ENCODE measurements at regions not wholly inside any gene's neighbourhood (a gene's known extent, or its start where the extent isn't known, plus 50 kb on each side); places are given as distances from the start of the nearest gene placed in this dataset.

DNA sequence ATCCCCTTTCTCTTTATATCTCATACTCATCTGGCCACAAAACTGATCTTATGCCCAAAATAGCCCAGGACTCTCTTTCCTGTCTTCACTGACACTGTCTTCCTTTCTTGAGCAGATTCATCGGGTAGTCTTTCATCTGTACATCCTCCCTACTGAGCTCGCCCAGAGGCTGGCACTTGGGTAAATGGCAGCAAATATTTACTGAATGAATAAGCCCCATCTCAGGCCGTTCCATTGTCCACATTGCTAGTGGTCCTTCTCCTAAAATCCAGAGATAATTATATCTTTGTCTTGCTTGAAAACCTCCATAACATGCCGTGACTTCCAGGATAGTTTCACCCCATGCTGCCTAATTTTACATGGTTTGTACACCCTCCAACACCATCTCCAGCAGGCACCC, 158.1 kb upstream of the SDK2 start:
- TF ChIP-seq FOXA1 (IDR thresholded peaks at IDR 0.05) = no peak
- no peak for TF ChIP-seq BHLHE40 (IDR thresholded peaks at IDR 0.05; ENCODE audit: borderline replicate concordance)
- no peak for TF ChIP-seq SP1 (IDR thresholded peaks at IDR 0.05)
- no peak for TF ChIP-seq ARNT (IDR thresholded peaks at IDR 0.05)
- no peak for TF ChIP-seq CTBP1 (IDR thresholded peaks at IDR 0.05; ENCODE audit: borderline replicate concordance)
- no peak for TF ChIP-seq TARDBP (IDR thresholded peaks at IDR 0.05)
- TF ChIP-seq FOXM1 (IDR thresholded peaks at IDR 0.05; ENCODE audit: borderline replicate concordance) = no peak
- no peak for TF ChIP-seq ELF4 (IDR thresholded peaks at IDR 0.05)
- TF ChIP-seq FOXK2 (IDR thresholded peaks at IDR 0.05) = no peak
- ChIA-PET POLR2A (no interaction called here), CTCF (no interaction called here)
- no peak for DNase-seq (ENCODE audit: extremely low spot score)

DNA sequence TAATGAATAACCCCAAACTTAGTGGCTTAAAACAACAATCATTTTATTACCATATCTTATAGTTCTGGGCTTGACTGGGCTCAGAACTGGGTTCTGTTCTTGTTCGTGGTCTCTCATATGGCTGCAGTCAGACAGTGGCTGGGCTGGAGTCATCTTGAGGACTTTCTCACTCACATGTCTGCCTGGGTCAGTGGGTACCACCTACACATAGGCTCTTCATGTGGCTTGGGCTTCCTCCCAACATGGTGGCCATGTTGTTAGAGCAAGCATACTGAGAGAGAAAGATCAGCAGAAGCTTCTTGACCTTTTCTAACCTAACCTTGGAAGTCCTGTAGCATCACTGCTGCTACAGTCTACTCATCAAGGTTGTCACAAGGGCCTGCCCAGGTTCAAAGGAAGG, 158.6 kb upstream of the SDK2 start:
- POLR2A ChIA-PET = no interaction called here
- TF ChIP-seq ELF4 (IDR thresholded peaks at IDR 0.05) (no peak), SUZ12 (IDR thresholded peaks at IDR 0.05) (no peak), BHLHE40 (IDR thresholded peaks at IDR 0.05; ENCODE audit: borderline replicate concordance) (no peak), HDGF (IDR thresholded peaks at IDR 0.05; ENCODE audit: borderline replicate concordance) (no peak), ARNT (IDR thresholded peaks at IDR 0.05) (no peak), FOXM1 (IDR thresholded peaks at IDR 0.05; ENCODE audit: borderline replicate concordance) (no peak)

DNA sequence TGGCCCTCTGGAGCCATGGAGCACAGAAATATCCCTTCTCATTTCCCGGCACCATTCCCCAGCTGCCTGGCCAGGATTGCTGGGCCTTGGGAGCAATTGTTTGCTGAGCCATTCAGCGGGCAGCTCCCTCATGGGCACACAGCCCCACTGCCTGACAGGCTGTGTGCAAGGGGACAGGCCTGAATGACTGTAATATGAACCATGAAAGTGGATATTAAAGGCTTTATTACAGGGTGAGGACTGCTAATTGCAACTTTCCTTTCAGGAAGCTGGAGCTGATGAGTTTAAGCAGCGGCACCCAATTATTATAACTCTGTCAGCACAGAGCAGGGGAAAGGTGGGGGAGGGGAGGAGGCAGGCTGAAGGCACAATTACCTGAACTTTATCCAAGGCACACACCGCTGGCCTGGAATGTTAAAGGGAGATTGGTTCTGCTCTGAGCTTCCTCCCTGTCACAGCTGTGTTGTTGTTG, 159.8 kb upstream of the SDK2 start:
- ChIA-PET POLR2A (no interaction called here), CTCF (no interaction called here)
- no peak for DNase-seq (ENCODE audit: extremely low spot score)
- TF ChIP-seq ARNT (IDR thresholded peaks at IDR 0.05) (no peak), TARDBP (IDR thresholded peaks at IDR 0.05) (no peak), FOXM1 (IDR thresholded peaks at IDR 0.05; ENCODE audit: borderline replicate concordance) (no peak), FOXA1 (IDR thresholded peaks at IDR 0.05) (no peak), SUZ12 (IDR thresholded peaks at IDR 0.05) (no peak), LEF1 (IDR thresholded peaks at IDR 0.05; ENCODE audit: borderline replicate concordance) (no peak), L3MBTL2 (conservative IDR thresholded peaks at IDR 0.05) (no peak), HDGF (IDR thresholded peaks at IDR 0.05; ENCODE audit: borderline replicate concordance) (no peak), NFRKB (IDR thresholded peaks at IDR 0.05) (no peak), CTBP1 (IDR thresholded peaks at IDR 0.05; ENCODE audit: borderline replicate concordance) (no peak), SP1 (IDR thresholded peaks at IDR 0.05) (no peak), ZNF384 (IDR thresholded peaks at IDR 0.05) (no peak), BHLHE40 (IDR thresholded peaks at IDR 0.05; ENCODE audit: borderline replicate concordance) (no peak), ELF4 (IDR thresholded peaks at IDR 0.05) (no peak), FOXK2 (IDR thresholded peaks at IDR 0.05) (no peak)
- TF ChIP-seq, protein P1, sequence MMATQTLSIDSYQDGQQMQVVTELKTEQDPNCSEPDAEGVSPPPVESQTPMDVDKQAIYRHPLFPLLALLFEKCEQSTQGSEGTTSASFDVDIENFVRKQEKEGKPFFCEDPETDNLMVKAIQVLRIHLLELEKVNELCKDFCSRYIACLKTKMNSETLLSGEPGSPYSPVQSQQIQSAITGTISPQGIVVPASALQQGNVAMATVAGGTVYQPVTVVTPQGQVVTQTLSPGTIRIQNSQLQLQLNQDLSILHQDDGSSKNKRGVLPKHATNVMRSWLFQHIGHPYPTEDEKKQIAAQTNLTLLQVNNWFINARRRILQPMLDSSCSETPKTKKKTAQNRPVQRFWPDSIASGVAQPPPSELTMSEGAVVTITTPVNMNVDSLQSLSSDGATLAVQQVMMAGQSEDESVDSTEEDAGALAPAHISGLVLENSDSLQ (IDR thresholded peaks at IDR 0.05) = no peak

More for the DNA sequence above, 158.6 kb upstream of the SDK2 start:
- CTCF ChIA-PET = no interaction called here
- DNase-seq (ENCODE audit: extremely low spot score) = no peak

DNA sequence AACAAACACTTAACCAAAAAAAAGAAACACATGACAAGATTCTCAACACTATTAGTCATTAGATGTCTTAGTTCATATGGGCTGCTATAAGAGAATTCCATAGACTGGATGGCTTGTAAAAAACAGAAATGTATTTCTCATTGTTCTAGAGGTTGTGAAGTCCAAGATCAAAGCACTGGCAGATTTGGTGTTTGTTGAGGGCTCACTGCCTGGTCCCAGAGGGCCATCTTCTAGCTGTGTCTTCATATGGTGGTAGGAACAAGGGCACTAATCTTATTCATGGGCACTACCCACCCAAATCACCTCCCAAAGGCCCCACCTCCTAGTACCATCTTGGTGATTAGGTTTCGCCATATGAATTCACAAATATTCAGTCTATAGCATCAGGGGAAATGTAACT, 162.5 kb upstream of the SDK2 start:
- no peak for DNase-seq (ENCODE audit: extremely low spot score)
- ChIA-PET CTCF (no interaction called here), POLR2A (no interaction called here)
- TF ChIP-seq BHLHE40 (IDR thresholded peaks at IDR 0.05; ENCODE audit: borderline replicate concordance) = no peak
- TF ChIP-seq FOXK2 (IDR thresholded peaks at IDR 0.05) = no peak
- no peak for TF ChIP-seq FOXA1 (IDR thresholded peaks at IDR 0.05)
- TF ChIP-seq SUZ12 (IDR thresholded peaks at IDR 0.05) = no peak
- no peak for TF ChIP-seq SP1 (IDR thresholded peaks at IDR 0.05)
- no peak for TF ChIP-seq ELF4 (IDR thresholded peaks at IDR 0.05)
- no peak for TF ChIP-seq ZNF384 (IDR thresholded peaks at IDR 0.05)
- no peak for TF ChIP-seq L3MBTL2 (conservative IDR thresholded peaks at IDR 0.05)
- TF ChIP-seq HDGF (IDR thresholded peaks at IDR 0.05; ENCODE audit: borderline replicate concordance) = no peak
- no peak for TF ChIP-seq FOXM1 (IDR thresholded peaks at IDR 0.05; ENCODE audit: borderline replicate concordance)

DNA sequence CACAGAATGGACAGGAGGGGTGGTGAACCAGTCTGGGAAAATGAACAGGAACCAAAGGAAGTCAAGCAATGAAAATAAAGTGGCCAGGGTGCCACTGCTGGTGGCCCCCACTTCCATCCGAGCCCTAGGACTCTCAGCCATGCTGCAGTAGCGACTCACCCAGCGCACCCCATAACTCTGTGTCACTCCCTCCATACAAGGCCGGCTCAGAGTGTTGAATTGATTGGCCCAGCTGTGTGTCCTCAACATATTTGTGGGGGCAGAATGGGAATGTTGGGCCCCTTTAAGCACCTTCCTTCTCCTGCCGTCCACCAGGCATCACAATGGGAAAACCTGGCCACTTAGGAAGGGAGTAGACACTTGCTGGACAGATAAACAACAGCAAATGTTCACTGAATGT, 169.0 kb upstream of the SDK2 start:
- DNase-seq (ENCODE audit: extremely low spot score) = no peak
- ChIA-PET POLR2A (no interaction called here), CTCF (no interaction called here)
- TF ChIP-seq, protein P1 (IDR thresholded peaks at IDR 0.05) = no peak
- TF ChIP-seq FOXK2 (IDR thresholded peaks at IDR 0.05) = no peak
- no peak for TF ChIP-seq HDGF (IDR thresholded peaks at IDR 0.05; ENCODE audit: borderline replicate concordance)
- no peak for TF ChIP-seq FOXA1 (IDR thresholded peaks at IDR 0.05)
- TF ChIP-seq SUZ12 (IDR thresholded peaks at IDR 0.05) = no peak
- TF ChIP-seq LEF1 (IDR thresholded peaks at IDR 0.05; ENCODE audit: borderline replicate concordance) = no peak
- no peak for TF ChIP-seq L3MBTL2 (conservative IDR thresholded peaks at IDR 0.05)
- TF ChIP-seq CTBP1 (IDR thresholded peaks at IDR 0.05; ENCODE audit: borderline replicate concordance) = no peak
- no peak for TF ChIP-seq FOXM1 (IDR thresholded peaks at IDR 0.05; ENCODE audit: borderline replicate concordance)
- no peak for TF ChIP-seq ELF4 (IDR thresholded peaks at IDR 0.05)
- no peak for TF ChIP-seq SP1 (IDR thresholded peaks at IDR 0.05)
- TF ChIP-seq ZNF384 (IDR thresholded peaks at IDR 0.05) = no peak
- TF ChIP-seq NFRKB (IDR thresholded peaks at IDR 0.05) = no peak
- no peak for TF ChIP-seq BHLHE40 (IDR thresholded peaks at IDR 0.05; ENCODE audit: borderline replicate concordance)
- no peak for TF ChIP-seq TARDBP (IDR thresholded peaks at IDR 0.05)
- TF ChIP-seq ARNT (IDR thresholded peaks at IDR 0.05) = no peak

- TF ChIP-seq ELF4 (IDR thresholded peaks at IDR 0.05) (no peak), ARNT (IDR thresholded peaks at IDR 0.05) (no peak), FOXA1 (IDR thresholded peaks at IDR 0.05) (no peak), FOXM1 (IDR thresholded peaks at IDR 0.05; ENCODE audit: borderline replicate concordance) (no peak), TARDBP (IDR thresholded peaks at IDR 0.05) (no peak), LEF1 (IDR thresholded peaks at IDR 0.05; ENCODE audit: borderline replicate concordance) (no peak), NFRKB (IDR thresholded peaks at IDR 0.05) (no peak), SP1 (IDR thresholded peaks at IDR 0.05) (no peak), SUZ12 (IDR thresholded peaks at IDR 0.05) (no peak), FOXK2 (IDR thresholded peaks at IDR 0.05) (no peak)
- TF ChIP-seq, protein P1 (IDR thresholded peaks at IDR 0.05) = no peak
- no peak for DNase-seq (ENCODE audit: extremely low spot score)
- ChIA-PET POLR2A (no interaction called here), CTCF (no interaction called here)
These were observed 169.8 kb upstream of the SDK2 start for GRCh38 chr17:73814075-73814474.

Data from HEK293T (cell line).